ENCODE measurements at regions not wholly inside any gene's neighbourhood (a gene's known extent, or its start where the extent isn't known, plus 50 kb on each side); places are given as distances from the start of the nearest gene placed in this dataset.

GRCh38 chr9:121550041-121550440, 50.4 kb upstream of the GGTA1 start:
- no peak for DNase-seq (ENCODE audit: low read depth in 2 of 2)

GRCh38 chr9:121550569-121551512, 51.2 kb upstream of the GGTA1 start:
- peak; percentile 19 to 26 for DNase-seq (ENCODE audit: low read depth in 2 of 2)

- no peak for DNase-seq (ENCODE audit: low read depth in 2 of 2)
Measured at GRCh38 chr9:121551985-121552753, 52.5 kb upstream of the GGTA1 start.

- DNase-seq (ENCODE audit: low read depth in 2 of 2), result no peak
Measured at GRCh38 chr9:121556082-121556481, 56.4 kb upstream of the GGTA1 start.

GRCh38 chr9:121556580-121556979, 56.9 kb upstream of the GGTA1 start:
- DNase-seq (ENCODE audit: low read depth in 2 of 2), result no peak

- DNase-seq (ENCODE audit: low read depth in 2 of 2), result no peak
Measured at GRCh38 chr9:121557581-121558447, 58.2 kb upstream of the GGTA1 start.

GRCh38 chr9:121558473-121558872, 58.8 kb upstream of the GGTA1 start:
- no peak for DNase-seq (ENCODE audit: low read depth in 2 of 2)

- DNase-seq (ENCODE audit: low read depth in 2 of 2), result no peak
Measured at GRCh38 chr9:121559183-121559582, 59.5 kb upstream of the GGTA1 start.

- no peak for DNase-seq (ENCODE audit: low read depth in 2 of 2)
Measured at GRCh38 chr9:121560921-121561320, 61.3 kb upstream of the GGTA1 start.

GRCh38 chr9:121561385-121562222, 62.0 kb upstream of the GGTA1 start:
- no peak for DNase-seq (ENCODE audit: low read depth in 2 of 2)

- no peak for DNase-seq (ENCODE audit: low read depth in 2 of 2)
Measured at GRCh38 chr9:121562301-121562700, 62.7 kb upstream of the GGTA1 start.

- no peak for DNase-seq (ENCODE audit: low read depth in 2 of 2)
Measured at GRCh38 chr9:121563425-121563824, 63.8 kb upstream of the GGTA1 start.

GRCh38 chr9:121563881-121564460, 64.3 kb upstream of the GGTA1 start:
- no peak for DNase-seq (ENCODE audit: low read depth in 2 of 2)

- DNase-seq (ENCODE audit: low read depth in 2 of 2), result no peak
Measured at GRCh38 chr9:121564504-121565260, 65.0 kb upstream of the GGTA1 start.

- DNase-seq (ENCODE audit: low read depth in 2 of 2), result no peak
Measured at GRCh38 chr9:121566481-121567465, 67.1 kb upstream of the GGTA1 start.

- no peak for DNase-seq (ENCODE audit: low read depth in 2 of 2)
Measured at GRCh38 chr9:121567500-121568342, 68.1 kb upstream of the GGTA1 start.
